WTC11 (cell line): ENCODE measurements at regions not wholly inside any gene's neighbourhood (a gene's known extent, or its start where the extent isn't known, plus 50 kb on each side); places are given as distances from the start of the nearest gene placed in this dataset.
A peak's percentile ranks its signal among the peaks of the same experiment; 100 is the strongest.

Experiments
- ATAC-seq: fragments of 200-7000 bp; cut with Tn5 transposase; 2 replicates; pipeline ENCODE4 v1.10.0; 2021; ENCODE audit warnings: mild to moderate bottlenecking, moderate library complexity
- CTCF ChIA-PET: fragments of 300-600 bp; sonication (Branson Sonifier 250); formaldehyde crosslinking; loops from one replicate; lab custom pipeline; 2021; ENCODE audit warnings: antibody characterized with exemption; lab: Charles Lee
- POLR2A ChIA-PET: fragments of 350-600 bp; sonication (Branson Sonifier 250); formaldehyde crosslinking; loops from one replicate; lab custom pipeline; 2021; ENCODE audit warnings: antibody characterized with exemption; lab: Charles Lee
- DNase-seq: peaks from one replicate; pipeline ENCODE4 v3.0.0; 2021; ENCODE audit warnings: low spot score
- H3K27ac Mint-ChIP-seq: 2 replicates; pipeline ENCODE4 v1.8.0; 2021; ENCODE audit warnings: mixed read lengths
- H3K27me3 Mint-ChIP-seq: 2 replicates; pipeline ENCODE4 v1.8.0; 2021; ENCODE audit warnings: low read depth, mild to moderate bottlenecking, moderate library complexity, mixed read lengths
- H3K36me3 Mint-ChIP-seq: 2 replicates; pipeline ENCODE4 v1.8.0; 2021; ENCODE audit warnings: mixed read lengths
- H3K4me1 Mint-ChIP-seq: 2 replicates; pipeline ENCODE4 v1.8.0; 2022; ENCODE audit warnings: mixed read lengths
- H3K4me3 Mint-ChIP-seq: 2 replicates; pipeline ENCODE4 v1.8.0; 2021; ENCODE audit warnings: mild to moderate bottlenecking, moderate library complexity, mixed read lengths
- H3K9me3 Mint-ChIP-seq: 2 replicates; pipeline ENCODE4 v1.8.0; 2021; ENCODE audit warnings: mixed read lengths
- ATF6 ChIP-seq: sonication (generic); formaldehyde crosslinking; IDR thresholded peaks from 2 replicates; pipeline ENCODE4 v1.8.1; 2023; ENCODE audit warnings: mild to moderate bottlenecking, missing genetic modification reagents
- CREB1 ChIP-seq: sonication (generic); formaldehyde crosslinking; IDR thresholded peaks from 2 replicates; pipeline ENCODE4 v1.8.0; 2023; ENCODE audit warnings: mild to moderate bottlenecking, missing genetic modification reagents
- CREM ChIP-seq: sonication (generic); formaldehyde crosslinking; IDR thresholded peaks from 2 replicates; pipeline ENCODE4 v1.8.1; 2022; ENCODE audit warnings: mild to moderate bottlenecking, missing genetic modification reagents, moderate library complexity
- ELF4 ChIP-seq: sonication (generic); formaldehyde crosslinking; IDR thresholded peaks from 2 replicates; pipeline ENCODE4 v1.8.1; 2022; ENCODE audit warnings: low read depth, mild to moderate bottlenecking, moderate library complexity, missing genetic modification reagents
- ESRRA ChIP-seq: sonication (generic); formaldehyde crosslinking; IDR thresholded peaks from 2 replicates; pipeline ENCODE4 v1.8.1; 2022; ENCODE audit warnings: mild to moderate bottlenecking, missing genetic modification reagents, borderline replicate concordance
- IRF2 ChIP-seq: sonication (generic); formaldehyde crosslinking; IDR thresholded peaks from 2 replicates; pipeline ENCODE4 v1.8.0; 2022; ENCODE audit warnings: low read depth, missing genetic modification reagents, borderline replicate concordance
- NFYB ChIP-seq: sonication (generic); formaldehyde crosslinking; conservative IDR thresholded peaks from 2 replicates; pipeline ENCODE4 v1.8.0; 2022; ENCODE audit warnings: low read depth, missing genetic modification reagents
- NR1H2 ChIP-seq: sonication (generic); formaldehyde crosslinking; IDR thresholded peaks from 2 replicates; pipeline ENCODE4 v1.9.0; 2021; ENCODE audit warnings: mild to moderate bottlenecking, moderate library complexity, missing genetic modification reagents
- PRRX2 ChIP-seq: fragments of 250-450 bp; sonication (Bioruptor Pico); IDR thresholded peaks from 2 replicates; pipeline ENCODE4 v1.8.0; 2021; ENCODE audit warnings: mild to moderate bottlenecking
- SOX15 ChIP-seq: fragments of 250-450 bp; sonication (Bioruptor Pico); IDR thresholded peaks from 2 replicates; pipeline ENCODE4 v1.9.0; 2021; ENCODE audit warnings: mild to moderate bottlenecking
- TP53 ChIP-seq: sonication (generic); formaldehyde crosslinking; IDR thresholded peaks from 2 replicates; pipeline ENCODE4 v1.8.1; 2023; ENCODE audit warnings: mild to moderate bottlenecking, missing genetic modification reagents
- USF2 ChIP-seq: sonication (generic); formaldehyde crosslinking; IDR thresholded peaks from 2 replicates; pipeline ENCODE4 v1.8.1; 2023; ENCODE audit warnings: mild to moderate bottlenecking, missing genetic modification reagents, moderate library complexity
- ZNF263 ChIP-seq: sonication (generic); formaldehyde crosslinking; IDR thresholded peaks from 2 replicates; pipeline ENCODE4 v1.8.1; 2022; ENCODE audit warnings: low read depth, mild to moderate bottlenecking, moderate library complexity, missing genetic modification reagents
- ZNF317 ChIP-seq: sonication (generic); formaldehyde crosslinking; IDR thresholded peaks from 2 replicates; pipeline ENCODE4 v1.8.1; 2023; ENCODE audit warnings: low read depth, mild to moderate bottlenecking, moderate library complexity, missing genetic modification reagents, borderline replicate concordance
- TF ChIP-seq, protein P1 (sequence below): sonication (generic); formaldehyde crosslinking; IDR thresholded peaks from 2 replicates; pipeline ENCODE4 v1.8.0; 2022; ENCODE audit warnings: mild to moderate bottlenecking, missing genetic modification reagents
- TF ChIP-seq, protein P2 (sequence below): fragments of 250-450 bp; sonication (Bioruptor Pico); IDR thresholded peaks from 2 replicates; pipeline ENCODE4 v1.9.0; 2021; ENCODE audit warnings: mild to moderate bottlenecking, borderline replicate concordance
- TF ChIP-seq, protein P3 (sequence below): sonication (generic); formaldehyde crosslinking; IDR thresholded peaks from 2 replicates; pipeline ENCODE4 v1.8.0; 2022; ENCODE audit warnings: missing genetic modification reagents

DNA sequence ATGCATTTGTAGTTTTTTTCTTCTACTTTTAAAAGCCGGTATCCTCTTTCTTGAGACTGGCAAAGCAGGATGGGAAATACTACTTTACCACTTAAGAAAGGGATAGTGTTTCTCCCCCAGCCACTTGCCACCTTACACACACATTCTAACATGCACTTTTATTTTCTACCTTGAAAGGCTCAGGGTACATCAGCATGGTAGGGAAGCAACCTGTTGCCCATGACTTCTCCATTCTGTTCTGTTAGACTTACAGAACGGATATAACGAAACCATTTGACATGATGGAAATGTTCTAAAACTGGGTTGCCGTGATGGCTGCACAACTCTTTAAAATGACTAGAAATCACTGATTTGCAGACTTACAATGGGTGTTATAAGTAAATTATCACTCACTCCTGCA is 405.5 kb downstream of the SHQ1 start (continued):
- TF ChIP-seq ZNF317 (CRISPR knock-in tag), result no peak
- TF ChIP-seq, all 79 proteins: peak for 0

DNA sequence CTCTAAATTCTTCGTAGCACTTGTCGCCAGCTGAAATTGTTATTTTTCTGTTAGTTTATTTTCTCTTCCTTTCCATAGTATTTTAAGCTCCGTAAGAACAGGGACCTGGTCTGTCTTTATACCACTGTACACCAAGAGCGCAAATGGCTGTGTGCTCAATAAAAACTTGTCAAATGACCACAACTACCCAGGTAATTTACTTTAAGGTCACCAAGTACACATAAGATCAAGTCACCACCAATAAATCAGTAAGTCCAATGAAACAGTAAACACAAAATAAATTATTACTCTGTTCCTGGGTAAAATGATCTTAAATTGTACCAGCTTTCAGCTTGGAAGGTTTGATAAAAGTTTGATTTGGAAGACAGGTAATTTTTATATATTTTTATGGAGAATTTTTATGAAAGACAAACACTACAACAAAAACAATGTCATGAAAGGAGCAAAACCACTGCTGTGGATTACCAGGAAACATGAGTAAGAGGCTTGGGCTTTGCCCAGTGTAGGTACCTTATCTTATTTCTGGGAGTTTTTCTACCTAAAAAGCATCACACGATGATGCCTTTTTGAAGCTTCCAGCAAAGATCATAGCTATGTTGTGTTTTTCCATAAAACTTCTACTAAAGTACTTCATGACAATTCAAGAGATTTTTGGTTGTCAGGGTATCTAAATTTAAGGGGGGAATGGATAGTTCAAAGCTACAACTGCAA is 406.8 kb downstream of the SHQ1 start:
- no peak overlapping the region for H3K4me3 Mint-ChIP-seq
- POLR2A ChIA-PET, result interaction anchor here (0.6 kb wide), 1 partner anchor 633 kb away, joined by 3 read pairs; no protein-coding TSS in a partner anchor
- no peak for DNase-seq
- no peaks in the 10 kb centered on the region for H3K9me3 Mint-ChIP-seq
- ATAC-seq, result no peak
- peak overlapping the region; percentile 41; the same call in 1 of the 2 replicates for H3K27ac Mint-ChIP-seq
- CTCF ChIA-PET, result interaction anchor here (1.0 to 1.7 kb wide), 2 partner anchors 215 to 399 kb away, joined by 3 read pairs; no protein-coding TSS in a partner anchor
- peaks cover 15% of the 10 kb centered on the region for H3K36me3 Mint-ChIP-seq
- TF ChIP-seq ESRRA (no peak), ZNF263 (CRISPR knock-in tag) (no peak), CREM (CRISPR knock-in tag) (no peak)
- TF ChIP-seq, protein P1, sequence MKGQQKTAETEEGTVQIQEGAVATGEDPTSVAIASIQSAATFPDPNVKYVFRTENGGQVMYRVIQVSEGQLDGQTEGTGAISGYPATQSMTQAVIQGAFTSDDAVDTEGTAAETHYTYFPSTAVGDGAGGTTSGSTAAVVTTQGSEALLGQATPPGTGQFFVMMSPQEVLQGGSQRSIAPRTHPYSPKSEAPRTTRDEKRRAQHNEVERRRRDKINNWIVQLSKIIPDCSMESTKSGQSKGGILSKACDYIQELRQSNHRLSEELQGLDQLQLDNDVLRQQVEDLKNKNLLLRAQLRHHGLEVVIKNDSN (CRISPR knock-in tag), result no peak
- no peaks in the 10 kb centered on the region for H3K27me3 Mint-ChIP-seq
- peaks cover 80% of the 10 kb centered on the region for H3K4me1 Mint-ChIP-seq

- Mint-ChIP-seq H3K27ac (no peak overlapping the region), H3K36me3 (peaks cover 13% of the 10 kb centered on the region; the same call in 1 of the 2 replicates), H3K27me3 (no peaks in the 10 kb centered on the region), H3K4me1 (peaks cover 73% of the 10 kb centered on the region), H3K9me3 (no peaks in the 10 kb centered on the region), H3K4me3 (no peak overlapping the region)
- no peak for TF ChIP-seq IRF2
- TF ChIP-seq, protein P2, sequence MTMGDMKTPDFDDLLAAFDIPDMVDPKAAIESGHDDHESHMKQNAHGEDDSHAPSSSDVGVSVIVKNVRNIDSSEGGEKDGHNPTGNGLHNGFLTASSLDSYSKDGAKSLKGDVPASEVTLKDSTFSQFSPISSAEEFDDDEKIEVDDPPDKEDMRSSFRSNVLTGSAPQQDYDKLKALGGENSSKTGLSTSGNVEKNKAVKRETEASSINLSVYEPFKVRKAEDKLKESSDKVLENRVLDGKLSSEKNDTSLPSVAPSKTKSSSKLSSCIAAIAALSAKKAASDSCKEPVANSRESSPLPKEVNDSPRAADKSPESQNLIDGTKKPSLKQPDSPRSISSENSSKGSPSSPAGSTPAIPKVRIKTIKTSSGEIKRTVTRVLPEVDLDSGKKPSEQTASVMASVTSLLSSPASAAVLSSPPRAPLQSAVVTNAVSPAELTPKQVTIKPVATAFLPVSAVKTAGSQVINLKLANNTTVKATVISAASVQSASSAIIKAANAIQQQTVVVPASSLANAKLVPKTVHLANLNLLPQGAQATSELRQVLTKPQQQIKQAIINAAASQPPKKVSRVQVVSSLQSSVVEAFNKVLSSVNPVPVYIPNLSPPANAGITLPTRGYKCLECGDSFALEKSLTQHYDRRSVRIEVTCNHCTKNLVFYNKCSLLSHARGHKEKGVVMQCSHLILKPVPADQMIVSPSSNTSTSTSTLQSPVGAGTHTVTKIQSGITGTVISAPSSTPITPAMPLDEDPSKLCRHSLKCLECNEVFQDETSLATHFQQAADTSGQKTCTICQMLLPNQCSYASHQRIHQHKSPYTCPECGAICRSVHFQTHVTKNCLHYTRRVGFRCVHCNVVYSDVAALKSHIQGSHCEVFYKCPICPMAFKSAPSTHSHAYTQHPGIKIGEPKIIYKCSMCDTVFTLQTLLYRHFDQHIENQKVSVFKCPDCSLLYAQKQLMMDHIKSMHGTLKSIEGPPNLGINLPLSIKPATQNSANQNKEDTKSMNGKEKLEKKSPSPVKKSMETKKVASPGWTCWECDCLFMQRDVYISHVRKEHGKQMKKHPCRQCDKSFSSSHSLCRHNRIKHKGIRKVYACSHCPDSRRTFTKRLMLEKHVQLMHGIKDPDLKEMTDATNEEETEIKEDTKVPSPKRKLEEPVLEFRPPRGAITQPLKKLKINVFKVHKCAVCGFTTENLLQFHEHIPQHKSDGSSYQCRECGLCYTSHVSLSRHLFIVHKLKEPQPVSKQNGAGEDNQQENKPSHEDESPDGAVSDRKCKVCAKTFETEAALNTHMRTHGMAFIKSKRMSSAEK, result no peak
- no peak for TF ChIP-seq PRRX2 (CRISPR knock-in tag)
- TF ChIP-seq NR1H2 (CRISPR knock-in tag), result no peak
- TF ChIP-seq USF2, result no peak
- no peak for TF ChIP-seq TP53 (CRISPR knock-in tag)
- TF ChIP-seq, protein P3, sequence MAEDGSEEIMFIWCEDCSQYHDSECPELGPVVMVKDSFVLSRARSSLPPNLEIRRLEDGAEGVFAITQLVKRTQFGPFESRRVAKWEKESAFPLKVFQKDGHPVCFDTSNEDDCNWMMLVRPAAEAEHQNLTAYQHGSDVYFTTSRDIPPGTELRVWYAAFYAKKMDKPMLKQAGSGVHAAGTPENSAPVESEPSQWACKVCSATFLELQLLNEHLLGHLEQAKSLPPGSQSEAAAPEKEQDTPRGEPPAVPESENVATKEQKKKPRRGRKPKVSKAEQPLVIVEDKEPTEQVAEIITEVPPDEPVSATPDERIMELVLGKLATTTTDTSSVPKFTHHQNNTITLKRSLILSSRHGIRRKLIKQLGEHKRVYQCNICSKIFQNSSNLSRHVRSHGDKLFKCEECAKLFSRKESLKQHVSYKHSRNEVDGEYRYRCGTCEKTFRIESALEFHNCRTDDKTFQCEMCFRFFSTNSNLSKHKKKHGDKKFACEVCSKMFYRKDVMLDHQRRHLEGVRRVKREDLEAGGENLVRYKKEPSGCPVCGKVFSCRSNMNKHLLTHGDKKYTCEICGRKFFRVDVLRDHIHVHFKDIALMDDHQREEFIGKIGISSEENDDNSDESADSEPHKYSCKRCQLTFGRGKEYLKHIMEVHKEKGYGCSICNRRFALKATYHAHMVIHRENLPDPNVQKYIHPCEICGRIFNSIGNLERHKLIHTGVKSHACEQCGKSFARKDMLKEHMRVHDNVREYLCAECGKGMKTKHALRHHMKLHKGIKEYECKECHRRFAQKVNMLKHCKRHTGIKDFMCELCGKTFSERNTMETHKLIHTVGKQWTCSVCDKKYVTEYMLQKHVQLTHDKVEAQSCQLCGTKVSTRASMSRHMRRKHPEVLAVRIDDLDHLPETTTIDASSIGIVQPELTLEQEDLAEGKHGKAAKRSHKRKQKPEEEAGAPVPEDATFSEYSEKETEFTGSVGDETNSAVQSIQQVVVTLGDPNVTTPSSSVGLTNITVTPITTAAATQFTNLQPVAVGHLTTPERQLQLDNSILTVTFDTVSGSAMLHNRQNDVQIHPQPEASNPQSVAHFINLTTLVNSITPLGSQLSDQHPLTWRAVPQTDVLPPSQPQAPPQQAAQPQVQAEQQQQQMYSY (CRISPR knock-in tag), result no peak
- no peak for TF ChIP-seq CREB1 (CRISPR knock-in tag)
- TF ChIP-seq, protein P1 (CRISPR knock-in tag), result no peak
- no peak for TF ChIP-seq SOX15 (CRISPR knock-in tag)
- TF ChIP-seq ATF6 (CRISPR knock-in tag), result no peak
- no peak for TF ChIP-seq NFYB (CRISPR knock-in tag)
- TF ChIP-seq ELF4, result no peak
- no peak for ATAC-seq
- DNase-seq, result no peak
- ChIA-PET CTCF (interaction anchor here (0.7 to 1.7 kb wide), 2 partner anchors 11 to 216 kb away, joined by 3 read pairs; no protein-coding TSS in a partner anchor), POLR2A (no interaction called here)
Measured at GRCh38 chr3:72440491-72440890, 407.8 kb downstream of the SHQ1 start.
